ENCODE measurements at regions not wholly inside any gene's neighbourhood (a gene's known extent, or its start where the extent isn't known, plus 50 kb on each side); places are given as distances from the start of the nearest gene placed in this dataset.

GRCh38 chr6:81450180-81450579 lies 302.3 kb downstream of the TENT5A start (continued):
- TF ChIP-seq USF2 (IDR thresholded peaks at IDR 0.05; ENCODE audit: low read length) (no peak), TBP (IDR thresholded peaks at IDR 0.05; ENCODE audit: low read depth, low read length) (no peak)

All from H1 (cell line).